OCI-LY1 (cell line): ENCODE measurements at regions not wholly inside any gene's neighbourhood (a gene's known extent, or its start where the extent isn't known, plus 50 kb on each side); places are given as distances from the start of the nearest gene placed in this dataset.

Experiments used
- H2AFZ ChIP-seq: fragments of 200-600 bp; sonication (generic), shearing (Covaris generic); 2 replicates; pipeline ENCODE4 v1.6.0; 2014; ENCODE audit warnings: antibody characterized with exemption, mild to moderate bottlenecking, low read length
- H3F3A ChIP-seq: fragments of 200-600 bp; sonication (generic), shearing (Covaris generic); 2 replicates; pipeline ENCODE4 v1.6.0; 2014; ENCODE audit warnings: mild to moderate bottlenecking, antibody characterized with exemption, low read length, moderate library complexity; ENCODE audit not compliant: insufficient read depth
- H3K27ac ChIP-seq: fragments of 200-600 bp; sonication (generic); 2 replicates; pipeline ENCODE4 v1.5.1; 2014; ENCODE audit warnings: low read length, mixed run types, mild to moderate bottlenecking, low read depth; ENCODE audit not compliant: poor library complexity, severe bottlenecking
- H3K27me3 ChIP-seq: fragments of 200-600 bp; sonication (generic); 2 replicates; pipeline ENCODE4 v1.6.0; 2014; ENCODE audit warnings: antibody characterized with exemption, mild to moderate bottlenecking, low read length, moderate library complexity; ENCODE audit not compliant: insufficient read depth
- H3K36me3 ChIP-seq: fragments of 200-600 bp; sonication (generic); 2 replicates; pipeline ENCODE4 v1.6.1; 2014; ENCODE audit warnings: mild to moderate bottlenecking, antibody characterized with exemption, low read length, moderate library complexity, mixed read lengths; ENCODE audit not compliant: insufficient read depth
- H3K4me1 ChIP-seq: fragments of 200-600 bp; sonication (generic); 2 replicates; pipeline ENCODE4 v1.5.1; 2014; ENCODE audit warnings: mild to moderate bottlenecking, low read length, moderate library complexity; ENCODE audit not compliant: insufficient read depth, severe bottlenecking
- H3K4me2 ChIP-seq: fragments of 200-600 bp; sonication (generic), shearing (Covaris generic); 2 replicates; pipeline ENCODE4 v1.6.1; 2014; ENCODE audit warnings: low read length
- H3K4me3 ChIP-seq: fragments of 200-600 bp; sonication (generic); 2 replicates; pipeline ENCODE4 v1.5.1; 2014; ENCODE audit warnings: low read length, low read depth, mild to moderate bottlenecking, mixed read lengths; ENCODE audit not compliant: poor library complexity, severe bottlenecking
- H3K79me2 ChIP-seq: fragments of 200-600 bp; shearing (Covaris generic); 2 replicates; pipeline ENCODE4 v1.6.1; 2016; ENCODE audit warnings: mixed run types, low read length, mixed read lengths; ENCODE audit not compliant: insufficient read depth
- H3K9ac ChIP-seq: fragments of 200-600 bp; sonication (generic), shearing (Covaris generic); 2 replicates; pipeline ENCODE4 v1.6.1; 2014; ENCODE audit warnings: mild to moderate bottlenecking, low read length, mixed read lengths
- H3K9me2 ChIP-seq: fragments of 200-600 bp; sonication (generic), shearing (Covaris generic); 2 replicates; pipeline ENCODE4 v1.6.1; 2014; ENCODE audit warnings: low read depth, mild to moderate bottlenecking, low read length, mixed read lengths
- H3K9me3 ChIP-seq: fragments of 200-600 bp; shearing (Covaris generic); 2 replicates; pipeline ENCODE4 v1.6.1; 2014; ENCODE audit warnings: low read length, mixed read lengths
- H4K20me1 ChIP-seq: fragments of 200-600 bp; sonication (generic), shearing (Covaris generic); 2 replicates; pipeline ENCODE4 v1.6.0; 2016; ENCODE audit warnings: mild to moderate bottlenecking, low read length; ENCODE audit not compliant: insufficient read depth
- EZH2 ChIP-seq: fragments of 200-600 bp; sonication (generic), shearing (Covaris generic); IDR thresholded peaks from 2 replicates; pipeline ENCODE4 v1.8.0; 2017; ENCODE audit warnings: borderline replicate concordance, mixed run types, mild to moderate bottlenecking, antibody characterized with exemption, low read length, moderate library complexity, mixed read lengths
- TF ChIP-seq, protein P1 (sequence below): fragments of 200-600 bp; sonication (generic), shearing (Covaris generic); IDR thresholded peaks from 2 replicates; pipeline ENCODE4 v1.5.1; 2017; ENCODE audit warnings: mild to moderate bottlenecking, antibody characterized with exemption, low read length, moderate library complexity, mixed read lengths

DNA sequence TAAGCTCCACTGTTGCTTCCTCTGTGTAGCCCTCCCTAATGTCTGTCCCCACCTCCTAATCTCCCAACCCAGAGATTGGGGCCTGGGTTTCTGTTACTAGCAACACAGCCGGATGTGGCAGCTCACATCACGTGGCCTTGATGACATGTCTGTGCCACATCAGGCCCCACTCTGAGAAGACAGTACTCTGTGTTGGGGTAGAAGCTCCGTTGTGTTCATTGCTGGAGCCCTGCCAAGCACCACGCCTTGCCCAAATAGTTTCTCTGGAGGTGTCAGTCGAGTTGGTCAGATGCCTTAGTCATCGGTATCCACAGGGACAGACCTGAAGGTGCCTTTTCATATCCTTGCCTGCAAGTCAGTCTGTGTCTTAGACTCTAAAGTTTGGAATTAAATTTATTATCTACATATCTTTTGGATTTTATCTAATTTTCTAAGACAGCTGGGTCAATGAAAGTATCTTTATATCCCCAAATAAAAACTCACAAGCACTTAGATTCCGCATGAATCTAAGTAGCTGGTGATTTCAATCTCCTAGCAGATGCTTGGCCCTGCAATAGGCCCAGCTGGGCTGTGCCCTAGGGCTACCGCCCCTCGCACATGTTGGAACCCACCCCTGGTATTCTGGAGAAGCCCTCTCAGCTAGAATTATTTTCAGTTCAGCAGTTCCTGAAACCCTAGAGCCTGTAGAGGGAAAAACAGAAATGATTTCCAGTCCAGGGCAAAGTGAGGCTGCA is 204.0 kb upstream of the TSHZ3 start:
- H3K27me3 ChIP-seq, result no peaks in the 10 kb centered on the region
- no peak overlapping the region for H2AFZ ChIP-seq
- no peaks in the 10 kb centered on the region for H3K9me3 ChIP-seq
- no peak for TF ChIP-seq EZH2
- TF ChIP-seq, protein P1, sequence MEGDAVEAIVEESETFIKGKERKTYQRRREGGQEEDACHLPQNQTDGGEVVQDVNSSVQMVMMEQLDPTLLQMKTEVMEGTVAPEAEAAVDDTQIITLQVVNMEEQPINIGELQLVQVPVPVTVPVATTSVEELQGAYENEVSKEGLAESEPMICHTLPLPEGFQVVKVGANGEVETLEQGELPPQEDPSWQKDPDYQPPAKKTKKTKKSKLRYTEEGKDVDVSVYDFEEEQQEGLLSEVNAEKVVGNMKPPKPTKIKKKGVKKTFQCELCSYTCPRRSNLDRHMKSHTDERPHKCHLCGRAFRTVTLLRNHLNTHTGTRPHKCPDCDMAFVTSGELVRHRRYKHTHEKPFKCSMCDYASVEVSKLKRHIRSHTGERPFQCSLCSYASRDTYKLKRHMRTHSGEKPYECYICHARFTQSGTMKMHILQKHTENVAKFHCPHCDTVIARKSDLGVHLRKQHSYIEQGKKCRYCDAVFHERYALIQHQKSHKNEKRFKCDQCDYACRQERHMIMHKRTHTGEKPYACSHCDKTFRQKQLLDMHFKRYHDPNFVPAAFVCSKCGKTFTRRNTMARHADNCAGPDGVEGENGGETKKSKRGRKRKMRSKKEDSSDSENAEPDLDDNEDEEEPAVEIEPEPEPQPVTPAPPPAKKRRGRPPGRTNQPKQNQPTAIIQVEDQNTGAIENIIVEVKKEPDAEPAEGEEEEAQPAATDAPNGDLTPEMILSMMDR, result no peak
- no peak overlapping the region for H3K27ac ChIP-seq
- H3K4me1 ChIP-seq, result no peaks in the 10 kb centered on the region
- H3K36me3 ChIP-seq, result no peaks in the 10 kb centered on the region
- no peak overlapping the region for H3K9ac ChIP-seq
- no peaks in the 10 kb centered on the region for H3F3A ChIP-seq
- no peaks in the 10 kb centered on the region for H3K79me2 ChIP-seq
- H4K20me1 ChIP-seq, result no peaks in the 10 kb centered on the region
- no peak overlapping the region for H3K4me2 ChIP-seq
- no peaks in the 10 kb centered on the region for H3K9me2 ChIP-seq
- H3K4me3 ChIP-seq, result no peak overlapping the region

DNA sequence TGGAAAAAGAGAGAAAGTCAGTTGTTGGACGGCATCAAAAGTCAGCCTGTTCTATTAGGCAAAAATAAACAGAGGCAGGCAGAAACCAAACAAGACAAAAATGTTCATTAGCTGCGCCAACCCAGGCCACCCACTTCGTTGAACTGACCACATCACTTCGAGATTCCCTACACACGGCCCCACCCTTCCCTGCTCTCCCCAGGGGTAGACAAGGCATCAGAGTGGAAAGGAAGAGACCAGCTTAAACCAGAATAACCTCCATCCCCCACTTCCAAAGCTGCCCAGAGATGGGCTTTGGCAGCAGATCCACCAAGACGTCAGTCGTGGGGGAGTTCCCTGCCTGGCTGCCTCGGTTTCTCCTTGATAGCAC is 204.6 kb upstream of the TSHZ3 start:
- Histone ChIP-seq H3F3A (no peaks in the 10 kb centered on the region), H3K4me2 (no peak overlapping the region), H3K36me3 (no peaks in the 10 kb centered on the region)

DNA sequence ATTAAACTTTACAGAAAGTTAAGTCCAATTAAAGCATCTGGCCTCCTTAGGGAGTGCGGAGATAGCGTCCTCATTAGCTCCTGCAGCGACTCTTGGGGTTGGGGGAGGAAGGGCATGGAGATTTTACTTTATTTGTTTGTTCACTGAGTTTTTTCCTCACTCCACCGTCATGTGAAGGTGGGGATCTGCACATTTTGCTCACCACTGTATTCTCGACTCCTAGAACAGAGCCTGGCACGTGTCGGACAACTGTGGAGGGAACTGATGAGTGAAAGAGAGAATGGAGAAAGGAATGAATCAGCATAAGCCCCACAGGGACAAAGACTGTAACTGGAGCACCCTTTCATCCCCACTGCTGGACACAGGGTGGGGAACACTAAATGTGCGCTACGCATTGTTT is 205.1 kb upstream of the TSHZ3 start:
- Histone ChIP-seq H4K20me1 (no peaks in the 10 kb centered on the region), H2AFZ (no peak overlapping the region), H3K4me1 (no peaks in the 10 kb centered on the region), H3K4me2 (no peak overlapping the region), H3K79me2 (no peaks in the 10 kb centered on the region), H3K36me3 (no peaks in the 10 kb centered on the region), H3K9ac (no peak overlapping the region), H3K9me3 (no peaks in the 10 kb centered on the region), H3K4me3 (no peak overlapping the region), H3K27me3 (no peaks in the 10 kb centered on the region), H3F3A (no peaks in the 10 kb centered on the region), H3K9me2 (no peaks in the 10 kb centered on the region), H3K27ac (no peak overlapping the region)
- TF ChIP-seq EZH2, result no peak
- TF ChIP-seq, protein P1, result no peak

More for the DNA sequence above, 204.6 kb upstream of the TSHZ3 start:
- Histone ChIP-seq H3K27ac (no peak overlapping the region), H4K20me1 (no peaks in the 10 kb centered on the region), H3K27me3 (no peaks in the 10 kb centered on the region), H3K9me3 (no peaks in the 10 kb centered on the region), H3K4me3 (no peak overlapping the region), H3K4me1 (no peaks in the 10 kb centered on the region), H2AFZ (no peak overlapping the region), H3K79me2 (no peaks in the 10 kb centered on the region), H3K9ac (no peak overlapping the region), H3K9me2 (no peaks in the 10 kb centered on the region)
- TF ChIP-seq, protein P1, result no peak
- no peak for TF ChIP-seq EZH2
